CD14-positive monocyte (primary cell): ENCODE measurements at regions not wholly inside any gene's neighbourhood (a gene's known extent, or its start where the extent isn't known, plus 50 kb on each side); places are given as distances from the start of the nearest gene placed in this dataset.

Source experiments
- DNase-seq, 3 donors: peaks; one replicate each; pipeline ENCODE4 v3.0.0-alpha.2; 2011 to 2022
- H2AFZ ChIP-seq: 2 replicates; pipeline ENCODE4 v1.6.0; 2012; ENCODE audit warnings: mild to moderate bottlenecking, low read depth, low read length, inconsistent platforms; ENCODE audit not compliant: insufficient read depth, poor library complexity, severe bottlenecking
- H3K27ac ChIP-seq, 2 donors: 1 replicate in 1 of 2; 2 replicates in 1 of 2; pipeline ENCODE4 v1.5.1; 2012 to 2013; ENCODE audit warnings: low read length in 2 of 2, control low read depth in 1 of 2, inconsistent platforms in 1 of 2, low read depth in 1 of 2, mild to moderate bottlenecking in 1 of 2
- H3K27me3 ChIP-seq, 2 donors: one replicate each; pipeline versions ENCODE4 v1.6.0 to v1.6.1; 2011 to 2013; ENCODE audit warnings: low read length in 2 of 2; ENCODE audit not compliant: control insufficient read depth in 2 of 2, insufficient read depth in 2 of 2
- H3K36me3 ChIP-seq, 2 donors: replicated peaks in 1 of 2; 1 replicate in 1 of 2; 2 replicates in 1 of 2; pipeline versions ENCODE4 v1.5.1 to v1.6.1; 2012 to 2013; ENCODE audit warnings: low read length in 2 of 2, control low read depth in 1 of 2, inconsistent platforms in 1 of 2, mild to moderate bottlenecking in 1 of 2; ENCODE audit not compliant: insufficient read depth in 2 of 2, control insufficient read depth in 1 of 2
- H3K4me1 ChIP-seq, 2 donors: 1 replicate in 1 of 2; 2 replicates in 1 of 2; pipeline versions ENCODE4 v1.5.1 to v1.6.1; 2012 to 2013; ENCODE audit warnings: low read length in 2 of 2, control low read depth in 1 of 2, inconsistent platforms in 1 of 2, mild to moderate bottlenecking in 1 of 2, moderate library complexity in 1 of 2; ENCODE audit not compliant: insufficient read depth in 2 of 2, control insufficient read depth in 1 of 2
- H3K4me2 ChIP-seq: replicated peaks from 2 replicates; pipeline ENCODE3; 2012; ENCODE audit warnings: low read length, moderate library complexity, mild to moderate bottlenecking; ENCODE audit not compliant: poor library complexity, severe bottlenecking; ENCODE audit errors: extremely low read depth
- H3K4me3 ChIP-seq, 3 experiments: fragments of 200-600 bp in 1 of 3; sonication (generic) in 1 of 3; replicated peaks in 1 of 3; 1 replicate in 2 of 3; 2 replicates in 1 of 3; pipeline ENCODE4 v1.5.1; 2011 to 2013; ENCODE audit warnings: low read length in 3 of 3, mild to moderate bottlenecking in 3 of 3, control low read depth in 2 of 3, low read depth in 2 of 3, inconsistent platforms in 1 of 3, moderate library complexity in 1 of 3
- H3K79me2 ChIP-seq: 2 replicates; pipeline ENCODE4 v1.6.0; 2012; ENCODE audit warnings: mild to moderate bottlenecking, control low read depth, inconsistent platforms, low read length, moderate library complexity; ENCODE audit not compliant: insufficient read depth
- H3K9ac ChIP-seq: 2 replicates; pipeline ENCODE4 v1.6.0; 2017; ENCODE audit warnings: low read length, mild to moderate bottlenecking; ENCODE audit not compliant: insufficient read depth, poor library complexity, severe bottlenecking
- H3K9me3 ChIP-seq, 2 donors: replicated peaks in 1 of 2; 1 replicate in 1 of 2; 2 replicates in 1 of 2; pipeline versions ENCODE4 v1.5.1 to v1.6.1; 2012 to 2013; ENCODE audit warnings: low read length in 2 of 2, control low read depth in 1 of 2; ENCODE audit not compliant: control insufficient read depth in 1 of 2, insufficient read depth in 1 of 2
- H4K20me1 ChIP-seq: 2 replicates; pipeline ENCODE4 v1.6.0; 2012; ENCODE audit warnings: mild to moderate bottlenecking, low read length, control low read depth, moderate library complexity; ENCODE audit not compliant: insufficient read depth
- H3K27ac Mint-ChIP-seq, 7 donors: one replicate each; pipeline ENCODE4 v1.8.0; 2020; ENCODE audit warnings: mild to moderate bottlenecking in 7 of 7, mixed read lengths in 7 of 7, moderate library complexity in 6 of 7, inconsistent platforms in 2 of 7
- H3K27me3 Mint-ChIP-seq, 3 donors: one replicate each; pipeline ENCODE4 v1.8.0; 2021 to 2022; ENCODE audit warnings: low read depth in 3 of 3, mild to moderate bottlenecking in 3 of 3, mixed read lengths in 3 of 3, moderate library complexity in 3 of 3, inconsistent platforms in 1 of 3
- H3K36me3 Mint-ChIP-seq, 2 donors: one replicate each; pipeline ENCODE4 v1.8.0; 2020; ENCODE audit warnings: mixed read lengths in 2 of 2, inconsistent platforms in 1 of 2, mild to moderate bottlenecking in 1 of 2
- H3K4me1 Mint-ChIP-seq: one replicate; pipeline ENCODE4 v1.8.0; 2020; ENCODE audit warnings: mild to moderate bottlenecking, mixed read lengths
- H3K4me3 Mint-ChIP-seq, 2 donors: one replicate each; pipeline ENCODE4 v1.8.0; 2020; ENCODE audit warnings: mild to moderate bottlenecking in 2 of 2, mixed read lengths in 2 of 2, moderate library complexity in 1 of 2
- H3K9me3 Mint-ChIP-seq, 7 donors: one replicate each; pipeline ENCODE4 v1.8.0; 2020 to 2022; ENCODE audit warnings: mixed read lengths in 7 of 7, mild to moderate bottlenecking in 6 of 7, moderate library complexity in 6 of 7, inconsistent platforms in 2 of 7
- CTCF ChIP-seq: fragments of 200-600 bp; IDR thresholded peaks from one replicate; pipeline ENCODE4 v1.8.0; 2022; ENCODE audit warnings: antibody characterized with exemption, mild to moderate bottlenecking
- WGBS: methylation state at CpG from one replicate; pipeline ENCODE4 v1.1.5; 2013; ENCODE audit warnings: missing lambda C conversion rate; ENCODE audit not compliant: insufficient coverage; 5-methylcytosine and 5-hydroxymethylcytosine counted together
- intact Hi-C, 2 donors: fragments of 100-400 bp; cut with micrococcal nuclease; formaldehyde crosslinking; loops; one replicate each; pipeline versions ENCODE4 v1.15.0 to v1.15.1; 2023

- no peak overlapping the region for H3K27ac ChIP-seq
- no peaks in the 10 kb centered on the region for H3K79me2 ChIP-seq
- Mint-ChIP-seq H3K27ac (no peak overlapping the region), H3K4me1 (no peaks in the 10 kb centered on the region), H3K36me3 (no peaks in the 10 kb centered on the region), H3K27me3 (peaks cover 2 to 4% (median 3%) of the 10 kb centered on the region in 3 donors), H3K9me3 (peaks cover 0 to 10% (median 3%) of the 10 kb centered on the region in 7 donors), H3K4me3 (no peak overlapping the region)
- H3K4me1 ChIP-seq, result no peaks in the 10 kb centered on the region
- H2AFZ ChIP-seq, result no peak overlapping the region
- intact Hi-C loops, result no loop called here
- no peaks in the 10 kb centered on the region for H3K9me3 ChIP-seq
- no peaks in the 10 kb centered on the region for H3K36me3 ChIP-seq
- WGBS, result 71% methylated on average over 1 of the region's 1 CpG
- H3K27me3 ChIP-seq, result no peaks in the 10 kb centered on the region
- H3K4me3 ChIP-seq, result no peak overlapping the region
- H4K20me1 ChIP-seq, result no peaks in the 10 kb centered on the region
- TF ChIP-seq CTCF, result no peak
- no peak overlapping the region for H3K9ac ChIP-seq
- DNase-seq, result no peak
- no peak overlapping the region for H3K4me2 ChIP-seq
These were observed 61.8 kb upstream of the PLEKHG1 start for GRCh38 chr6:150537893-150538292.

GRCh38 chr6:150539111-150539510 lies 60.6 kb upstream of the PLEKHG1 start:
- Histone ChIP-seq H3K4me1 (no peaks in the 10 kb centered on the region), H3K27ac (no peak overlapping the region), H4K20me1 (no peaks in the 10 kb centered on the region), H2AFZ (no peak overlapping the region), H3K9me3 (no peaks in the 10 kb centered on the region), H3K4me2 (no peak overlapping the region), H3K4me3 (no peak overlapping the region), H3K79me2 (no peaks in the 10 kb centered on the region), H3K36me3 (no peaks in the 10 kb centered on the region), H3K27me3 (peaks cover under 1% of the 10 kb centered on the region in 2 donors), H3K9ac (no peak overlapping the region)
- no peaks in the 10 kb centered on the region for H3K36me3 Mint-ChIP-seq
- peaks cover 3 to 9% (median 4%) of the 10 kb centered on the region in 3 donors for H3K27me3 Mint-ChIP-seq
- no peaks in the 10 kb centered on the region for H3K4me1 Mint-ChIP-seq
- WGBS, result 83% methylated on average over 2 of the region's 2 CpGs
- no peak for DNase-seq
- H3K4me3 Mint-ChIP-seq, result no peak overlapping the region
- intact Hi-C loops, result no loop called here
- H3K27ac Mint-ChIP-seq, result no peak overlapping the region
- H3K9me3 Mint-ChIP-seq, result peaks cover 0 to 10% (median 3%) of the 10 kb centered on the region in 7 donors
- TF ChIP-seq CTCF, result no peak
